Glutamatergic neuron (in vitro differentiated cells): ENCODE measurements at regions not wholly inside any gene's neighbourhood (a gene's known extent, or its start where the extent isn't known, plus 50 kb on each side); places are given as distances from the start of the nearest gene placed in this dataset.

ENCODE experiments used
- DNase-seq: peaks from one replicate; pipeline ENCODE4 v3.0.0; 2022
- H3K27ac Mint-ChIP-seq: one replicate; pipeline ENCODE4 v1.8.0; 2020; ENCODE audit warnings: mild to moderate bottlenecking, mixed read lengths, inconsistent platforms; ENCODE audit not compliant: unreplicated experiment
- H3K27me3 Mint-ChIP-seq: one replicate; pipeline ENCODE4 v1.8.0; 2020; ENCODE audit warnings: mild to moderate bottlenecking, moderate library complexity, mixed read lengths, inconsistent platforms; ENCODE audit not compliant: unreplicated experiment
- H3K36me3 Mint-ChIP-seq: one replicate; pipeline ENCODE4 v1.8.0; 2020; ENCODE audit warnings: mild to moderate bottlenecking, mixed read lengths, inconsistent platforms; ENCODE audit not compliant: unreplicated experiment
- H3K4me1 Mint-ChIP-seq: one replicate; pipeline ENCODE4 v1.8.0; 2020; ENCODE audit warnings: mild to moderate bottlenecking, low read depth, mixed read lengths, inconsistent platforms; ENCODE audit not compliant: unreplicated experiment
- H3K4me3 Mint-ChIP-seq: one replicate; pipeline ENCODE4 v1.8.0; 2020; ENCODE audit warnings: mild to moderate bottlenecking, mixed read lengths, inconsistent platforms; ENCODE audit not compliant: unreplicated experiment
- H3K9me3 Mint-ChIP-seq: one replicate; pipeline ENCODE4 v1.8.0; 2020; ENCODE audit warnings: mild to moderate bottlenecking, moderate library complexity, mixed read lengths, inconsistent platforms; ENCODE audit not compliant: unreplicated experiment
- CTCF ChIP-seq: fragments of 200-600 bp; sonication (generic); IDR thresholded peaks from one replicate; pipeline ENCODE4 v1.5.0; 2021; ENCODE audit not compliant: partially characterized antibody, unreplicated experiment

GRCh38 chr6:15906420-15907016 lies 222.4 kb upstream of the MYLIP start:
- peaks cover 11% of the 10 kb centered on the region for H3K9me3 Mint-ChIP-seq

GRCh38 chr6:15905488-15906419 lies 223.1 kb upstream of the MYLIP start:
- H3K27me3 Mint-ChIP-seq: peaks cover 12% of the 10 kb centered on the region
- H3K4me1 Mint-ChIP-seq: peaks cover 23% of the 10 kb centered on the region
- TF ChIP-seq CTCF: no peak

More at GRCh38 chr6:15906420-15907016, 222.4 kb upstream of the MYLIP start:
- no peak for TF ChIP-seq CTCF
- no peaks in the 10 kb centered on the region for H3K36me3 Mint-ChIP-seq
- no peak overlapping the region for H3K4me3 Mint-ChIP-seq
- DNase-seq: no peak
- H3K27me3 Mint-ChIP-seq: peaks cover 12% of the 10 kb centered on the region
- H3K4me1 Mint-ChIP-seq: peaks cover 23% of the 10 kb centered on the region
- no peak overlapping the region for H3K27ac Mint-ChIP-seq

GRCh38 chr6:15904651-15905376 lies 224.1 kb upstream of the MYLIP start:
- peaks cover 12% of the 10 kb centered on the region for H3K27me3 Mint-ChIP-seq
- no peak overlapping the region for H3K27ac Mint-ChIP-seq

More at GRCh38 chr6:15905488-15906419, 223.1 kb upstream of the MYLIP start:
- Mint-ChIP-seq H3K27ac (no peak overlapping the region), H3K36me3 (no peaks in the 10 kb centered on the region), H3K9me3 (peaks cover 11% of the 10 kb centered on the region), H3K4me3 (no peak overlapping the region)
- no peak for DNase-seq

More at GRCh38 chr6:15904651-15905376, 224.1 kb upstream of the MYLIP start:
- Mint-ChIP-seq H3K9me3 (peaks cover 11% of the 10 kb centered on the region), H3K36me3 (no peaks in the 10 kb centered on the region), H3K4me1 (peaks cover 23% of the 10 kb centered on the region), H3K4me3 (no peak overlapping the region)
- TF ChIP-seq CTCF: no peak
- no peak for DNase-seq
